ENCODE measurements at regions not wholly inside any gene's neighbourhood (a gene's known extent, or its start where the extent isn't known, plus 50 kb on each side); places are given as distances from the start of the nearest gene placed in this dataset.
A peak's percentile ranks its signal among the peaks of the same experiment; 100 is the strongest.

DNA sequence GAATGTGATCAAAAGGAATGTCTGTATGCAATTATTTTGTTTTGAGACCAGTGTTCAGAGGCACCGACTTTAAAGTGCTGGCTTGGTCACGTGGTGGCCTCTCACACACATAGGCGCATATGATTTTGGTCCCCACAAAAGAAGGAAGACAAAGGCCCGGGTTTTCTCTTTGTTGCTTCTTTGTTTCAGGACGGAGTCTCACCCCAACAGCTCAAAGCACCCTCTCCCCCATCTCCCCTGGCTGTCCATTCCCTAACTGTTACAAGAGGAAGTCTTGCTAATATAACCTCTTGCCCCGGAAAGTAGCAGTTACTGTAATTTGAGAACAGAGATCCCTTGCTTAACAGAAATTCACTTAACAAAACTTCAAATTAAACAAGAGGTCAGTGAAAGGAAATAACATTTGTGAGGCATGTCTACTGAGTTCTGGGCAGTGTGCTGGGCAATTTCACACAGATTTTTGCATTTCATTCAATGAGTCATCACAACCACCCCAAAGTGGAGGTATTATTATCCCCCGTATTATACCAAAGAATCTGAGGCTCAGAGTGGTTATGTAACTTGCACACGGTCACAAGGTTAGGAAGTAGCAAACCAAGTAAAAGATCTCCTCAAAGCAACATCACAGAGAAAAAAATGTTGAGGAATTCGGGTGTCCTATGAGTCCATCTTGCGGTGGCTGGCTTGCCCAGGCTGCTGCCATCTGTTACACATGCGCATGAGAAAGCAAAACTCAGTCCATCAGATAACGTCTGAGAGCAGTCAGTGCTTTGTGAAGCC is 75.8 kb downstream of the SDC1 start (continued):
- TF ChIP-seq CTCFL (IDR thresholded peaks at IDR 0.05; ENCODE audit: borderline replicate concordance, insufficient read depth, low read depth, low read length, poor library complexity, severe bottlenecking) (no peak), MIER1 (IDR thresholded peaks at IDR 0.05; ENCODE audit: low read depth) (no peak), DLX4 (CRISPR knock-in tag; IDR thresholded peaks at IDR 0.05) (no peak), MEF2A (IDR thresholded peaks at IDR 0.05; ENCODE audit: control insufficient read depth, low read depth, low read length) (no peak), ZNF551 (CRISPR knock-in tag; IDR thresholded peaks at IDR 0.05) (no peak), PURB (CRISPR knock-in tag; IDR thresholded peaks at IDR 0.05; ENCODE audit: low read depth) (no peak), RFX1 (IDR thresholded peaks at IDR 0.05) (no peak), SIRT6 (IDR thresholded peaks at IDR 0.05; ENCODE audit: low read depth, low read length) (no peak), CBFA2T2 (conservative IDR thresholded peaks at IDR 0.05) (peak; percentile 31), SRSF7 (optimal IDR thresholded peaks at IDR 0.05; ENCODE audit: low read depth, low read length) (no peak), ZC3H11A (IDR thresholded peaks at IDR 0.05; ENCODE audit: low read depth, low read length) (no peak), STAT6 (CRISPR knock-in tag; IDR thresholded peaks at IDR 0.05) (no peak), FOSL1 (tag; conservative IDR thresholded peaks at IDR 0.05) (peak; percentile 43; the same call in 1 of the 2 replicates), KDM4B (IDR thresholded peaks at IDR 0.05; ENCODE audit: borderline replicate concordance in 2 of 2, low read depth in 1 of 2) (no peak), CBFB (CRISPR knock-in tag; IDR thresholded peaks at IDR 0.05) (no peak), GTF2B (IDR thresholded peaks at IDR 0.05; ENCODE audit: extremely low read depth, insufficient read length) (no peak), ZHX1 (conservative IDR thresholded peaks at IDR 0.05; ENCODE audit: low read length) (no peak)

Data from K562 (cell line).